ENCODE measurements at regions not wholly inside any gene's neighbourhood (a gene's known extent, or its start where the extent isn't known, plus 50 kb on each side); places are given as distances from the start of the nearest gene placed in this dataset.

DNA sequence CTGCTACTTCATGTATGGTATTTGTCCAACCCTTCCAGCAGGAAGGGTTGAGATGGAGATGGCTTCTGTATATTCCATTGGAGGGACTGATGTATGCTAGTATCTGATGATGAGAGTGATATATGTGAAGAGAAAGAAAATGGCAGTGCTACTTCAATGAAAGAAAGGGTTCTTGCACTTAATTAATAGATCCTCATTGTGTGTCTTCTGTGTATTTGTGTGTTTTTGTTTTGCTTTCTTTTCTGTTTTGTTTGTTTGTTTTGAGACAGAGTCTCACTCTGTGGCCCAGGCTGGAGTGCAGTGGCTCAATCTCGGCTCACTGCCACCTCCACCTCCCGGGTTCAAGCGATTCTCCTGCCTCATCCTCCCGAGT, 61.2 kb upstream of the CRYM start:
- no peak for TF ChIP-seq POLR2AphosphoS5 (IDR thresholded peaks at IDR 0.05; ENCODE audit: insufficient read depth, low read depth, low read length)
- TF ChIP-seq, protein P1, sequence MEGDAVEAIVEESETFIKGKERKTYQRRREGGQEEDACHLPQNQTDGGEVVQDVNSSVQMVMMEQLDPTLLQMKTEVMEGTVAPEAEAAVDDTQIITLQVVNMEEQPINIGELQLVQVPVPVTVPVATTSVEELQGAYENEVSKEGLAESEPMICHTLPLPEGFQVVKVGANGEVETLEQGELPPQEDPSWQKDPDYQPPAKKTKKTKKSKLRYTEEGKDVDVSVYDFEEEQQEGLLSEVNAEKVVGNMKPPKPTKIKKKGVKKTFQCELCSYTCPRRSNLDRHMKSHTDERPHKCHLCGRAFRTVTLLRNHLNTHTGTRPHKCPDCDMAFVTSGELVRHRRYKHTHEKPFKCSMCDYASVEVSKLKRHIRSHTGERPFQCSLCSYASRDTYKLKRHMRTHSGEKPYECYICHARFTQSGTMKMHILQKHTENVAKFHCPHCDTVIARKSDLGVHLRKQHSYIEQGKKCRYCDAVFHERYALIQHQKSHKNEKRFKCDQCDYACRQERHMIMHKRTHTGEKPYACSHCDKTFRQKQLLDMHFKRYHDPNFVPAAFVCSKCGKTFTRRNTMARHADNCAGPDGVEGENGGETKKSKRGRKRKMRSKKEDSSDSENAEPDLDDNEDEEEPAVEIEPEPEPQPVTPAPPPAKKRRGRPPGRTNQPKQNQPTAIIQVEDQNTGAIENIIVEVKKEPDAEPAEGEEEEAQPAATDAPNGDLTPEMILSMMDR (IDR thresholded peaks at IDR 0.05; ENCODE audit: extremely low read depth in 1 of 2, insufficient read depth in 1 of 2, low read depth in 1 of 2, low read length in 2 of 2): no peak

All from endothelial cell of umbilical vein (primary cell).